GM12873 (cell line): ENCODE measurements at regions not wholly inside any gene's neighbourhood (a gene's known extent, or its start where the extent isn't known, plus 50 kb on each side); places are given as distances from the start of the nearest gene placed in this dataset.

Experiments used
- TF ChIP-seq, protein P1 (sequence below): IDR thresholded peaks from 2 replicates; pipeline ENCODE4 v1.5.1; 2012; ENCODE audit warnings: low read depth, mild to moderate bottlenecking, moderate library complexity, low read length, control low read depth; ENCODE audit not compliant: insufficient read depth; ENCODE audit errors: missing control alignments

GRCh38 chr11:70549796-70550195 is 151.5 kb downstream of the CTTN start:
- TF ChIP-seq, protein P1, sequence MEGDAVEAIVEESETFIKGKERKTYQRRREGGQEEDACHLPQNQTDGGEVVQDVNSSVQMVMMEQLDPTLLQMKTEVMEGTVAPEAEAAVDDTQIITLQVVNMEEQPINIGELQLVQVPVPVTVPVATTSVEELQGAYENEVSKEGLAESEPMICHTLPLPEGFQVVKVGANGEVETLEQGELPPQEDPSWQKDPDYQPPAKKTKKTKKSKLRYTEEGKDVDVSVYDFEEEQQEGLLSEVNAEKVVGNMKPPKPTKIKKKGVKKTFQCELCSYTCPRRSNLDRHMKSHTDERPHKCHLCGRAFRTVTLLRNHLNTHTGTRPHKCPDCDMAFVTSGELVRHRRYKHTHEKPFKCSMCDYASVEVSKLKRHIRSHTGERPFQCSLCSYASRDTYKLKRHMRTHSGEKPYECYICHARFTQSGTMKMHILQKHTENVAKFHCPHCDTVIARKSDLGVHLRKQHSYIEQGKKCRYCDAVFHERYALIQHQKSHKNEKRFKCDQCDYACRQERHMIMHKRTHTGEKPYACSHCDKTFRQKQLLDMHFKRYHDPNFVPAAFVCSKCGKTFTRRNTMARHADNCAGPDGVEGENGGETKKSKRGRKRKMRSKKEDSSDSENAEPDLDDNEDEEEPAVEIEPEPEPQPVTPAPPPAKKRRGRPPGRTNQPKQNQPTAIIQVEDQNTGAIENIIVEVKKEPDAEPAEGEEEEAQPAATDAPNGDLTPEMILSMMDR, result no peak

DNA sequence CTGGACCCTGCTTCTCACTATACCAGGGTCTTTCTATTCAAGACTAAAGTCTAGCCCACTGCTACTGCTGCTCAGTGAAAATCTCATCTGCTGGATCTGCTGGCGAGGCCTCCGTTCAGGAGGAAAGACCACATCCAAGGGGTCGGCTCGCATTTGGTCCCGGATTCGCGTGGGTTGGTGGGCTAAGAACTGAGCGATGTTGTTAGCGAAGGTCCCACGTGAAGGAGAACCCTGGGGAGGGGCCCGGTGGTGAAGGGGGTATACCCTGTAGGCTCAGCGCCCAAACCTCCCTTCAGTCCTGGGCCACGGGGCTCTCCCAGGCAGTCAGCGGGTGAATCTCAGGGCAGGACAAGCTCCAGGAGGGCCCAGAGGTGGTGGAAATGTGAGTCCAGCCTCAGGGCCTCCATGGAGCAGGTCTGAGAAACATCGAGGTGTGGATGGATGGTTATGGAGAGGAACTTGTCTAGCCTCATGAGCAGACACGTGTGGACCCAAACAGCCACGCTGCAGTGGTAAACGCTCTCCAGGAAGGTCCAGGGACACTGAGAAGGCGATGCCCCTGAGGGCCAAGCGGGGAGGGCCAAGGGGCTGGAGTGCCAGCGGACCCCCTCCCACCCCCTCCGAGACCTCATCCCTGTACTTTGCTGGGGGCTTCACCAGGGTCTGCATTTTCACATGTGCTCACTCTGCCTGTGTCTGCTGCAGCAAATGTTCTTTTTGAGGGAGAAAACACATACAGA is 152.3 kb downstream of the CTTN start:
- TF ChIP-seq, protein P1, result no peak

DNA sequence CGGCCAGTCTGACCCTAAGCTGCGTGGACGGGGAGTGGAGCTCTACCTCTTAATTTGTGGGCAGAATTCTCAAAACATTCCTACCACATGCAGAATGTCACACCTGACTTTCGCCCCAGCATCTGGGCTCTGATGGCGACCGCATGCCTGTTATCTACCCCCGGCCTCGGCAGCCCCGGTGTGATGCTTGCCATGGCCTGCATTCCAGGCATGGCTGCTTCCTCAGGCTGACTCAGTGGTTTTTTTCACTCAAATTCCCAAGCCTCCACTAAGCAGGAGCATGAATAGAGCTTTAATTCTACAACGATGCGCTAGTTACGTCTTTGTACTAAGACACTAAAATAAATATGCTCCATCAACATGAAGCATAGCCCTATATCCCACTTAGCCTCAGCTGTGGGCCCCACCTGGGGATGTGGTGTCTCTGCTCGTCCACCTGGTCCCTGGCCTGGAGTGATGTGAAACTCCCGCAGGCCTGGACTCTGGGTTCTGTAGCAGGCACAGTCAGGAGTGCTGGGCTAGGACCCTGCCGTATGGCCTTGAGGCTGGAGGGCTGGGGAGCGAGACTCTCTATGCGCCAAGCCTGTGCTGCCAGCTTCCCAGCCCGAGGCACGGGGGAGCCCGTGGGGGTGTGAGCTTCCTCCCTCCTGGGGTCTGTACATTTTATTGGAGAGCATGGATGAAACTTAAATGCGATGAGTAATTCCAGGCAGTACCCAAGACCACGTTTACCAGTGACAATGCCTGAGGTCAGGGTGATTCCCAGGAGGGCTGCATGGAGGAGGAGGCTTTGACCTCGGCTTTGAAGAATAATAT is 153.2 kb downstream of the CTTN start:
- TF ChIP-seq, protein P1, result no peak

- TF ChIP-seq, protein P1, result no peak
Measured at GRCh38 chr11:70552167-70553150, 154.1 kb downstream of the CTTN start.

DNA sequence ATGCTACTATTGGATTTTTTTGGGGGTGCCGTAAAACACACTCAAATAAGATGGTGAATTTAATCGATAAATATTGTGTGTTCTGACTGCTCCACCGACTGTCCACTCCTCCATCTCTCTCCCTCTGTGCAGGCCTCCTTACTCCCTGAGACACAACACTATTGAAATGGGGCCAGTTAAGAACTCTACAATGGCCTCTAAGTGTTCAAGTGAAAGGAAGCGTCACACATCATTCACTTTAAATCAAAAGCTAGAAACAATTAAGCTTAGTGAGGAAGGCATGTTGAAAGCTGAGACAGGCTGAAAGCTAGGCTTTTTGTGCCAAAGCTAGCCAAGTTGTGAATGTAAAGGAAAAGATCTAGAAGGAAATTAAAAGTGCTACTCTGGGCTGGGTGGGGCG is 156.7 kb downstream of the CTTN start:
- TF ChIP-seq, protein P1, result no peak

GRCh38 chr11:70556884-70557741 is 158.8 kb downstream of the CTTN start:
- TF ChIP-seq, protein P1, result no peak
